ENCODE measurements at regions not wholly inside any gene's neighbourhood (a gene's known extent, or its start where the extent isn't known, plus 50 kb on each side); places are given as distances from the start of the nearest gene placed in this dataset.

- Histone ChIP-seq H3K36me3 (no peaks in the 10 kb centered on the region), H3K9me3 (no peaks in the 10 kb centered on the region), H3K4me2 (no peak overlapping the region), H3K27me3 (no peaks in the 10 kb centered on the region), H4K20me1 (no peaks in the 10 kb centered on the region), H3K4me1 (no peaks in the 10 kb centered on the region), H3K27ac (no peak overlapping the region), H3K4me3 (no peak overlapping the region), H3K9ac (no peak overlapping the region)
- TF ChIP-seq Cebpa-rat (IDR thresholded peaks at IDR 0.05) = no peak
Observed at GRCh38 chr21:22056904-22057303, 1058.7 kb downstream of the NCAM2 start.

- no peaks in the 10 kb centered on the region for H3K27me3 ChIP-seq
- TF ChIP-seq Cebpa-rat (IDR thresholded peaks at IDR 0.05) = no peak
- no peaks in the 10 kb centered on the region for H4K20me1 ChIP-seq
- H3K9ac ChIP-seq = no peak overlapping the region
- no peak overlapping the region for H3K4me3 ChIP-seq
- no peak overlapping the region for H3K4me2 ChIP-seq
- H3K27ac ChIP-seq = no peak overlapping the region
- no peaks in the 10 kb centered on the region for H3K36me3 ChIP-seq
- no peaks in the 10 kb centered on the region for H3K9me3 ChIP-seq
- H3K4me1 ChIP-seq = no peaks in the 10 kb centered on the region
Observed at GRCh38 chr21:22062472-22063139, 1064.4 kb downstream of the NCAM2 start.

- Histone ChIP-seq H3K27ac (no peak overlapping the region), H3K27me3 (no peaks in the 10 kb centered on the region), H3K36me3 (no peaks in the 10 kb centered on the region), H3K9ac (no peak overlapping the region), H3K4me2 (no peak overlapping the region), H4K20me1 (no peaks in the 10 kb centered on the region), H3K4me1 (no peaks in the 10 kb centered on the region), H3K9me3 (no peaks in the 10 kb centered on the region), H3K4me3 (no peak overlapping the region)
- no peak for TF ChIP-seq Cebpa-rat (IDR thresholded peaks at IDR 0.05)
Observed at GRCh38 chr21:22063140-22063539, 1064.9 kb downstream of the NCAM2 start.

GRCh38 chr21:22076471-22076870 is 1078.3 kb downstream of the NCAM2 start:
- no peak overlapping the region for H3K4me2 ChIP-seq

GRCh38 chr21:22083899-22084298 is 1085.7 kb downstream of the NCAM2 start:
- no peak overlapping the region for H3K4me2 ChIP-seq
- no peaks in the 10 kb centered on the region for H3K4me1 ChIP-seq
- H4K20me1 ChIP-seq = no peaks in the 10 kb centered on the region
- H3K9me3 ChIP-seq = peaks cover 10% of the 10 kb centered on the region
- no peak overlapping the region for H3K9ac ChIP-seq
- H3K27me3 ChIP-seq = no peaks in the 10 kb centered on the region
- H3K36me3 ChIP-seq = no peaks in the 10 kb centered on the region
- H3K27ac ChIP-seq = no peak overlapping the region
- no peak overlapping the region for H3K4me3 ChIP-seq
- no peak for TF ChIP-seq Cebpa-rat (IDR thresholded peaks at IDR 0.05)

More at GRCh38 chr21:22076471-22076870, 1078.3 kb downstream of the NCAM2 start:
- TF ChIP-seq Cebpa-rat (IDR thresholded peaks at IDR 0.05) = no peak
- no peak overlapping the region for H3K9ac ChIP-seq
- no peak overlapping the region for H3K27ac ChIP-seq
- H3K27me3 ChIP-seq = no peaks in the 10 kb centered on the region
- peaks cover 7% of the 10 kb centered on the region for H3K9me3 ChIP-seq
- no peaks in the 10 kb centered on the region for H3K4me1 ChIP-seq
- H3K4me3 ChIP-seq = no peak overlapping the region
- H4K20me1 ChIP-seq = no peaks in the 10 kb centered on the region
- H3K36me3 ChIP-seq = no peaks in the 10 kb centered on the region

GRCh38 chr21:22096314-22096713 is 1098.1 kb downstream of the NCAM2 start:
- Histone ChIP-seq H3K4me2 (no peak overlapping the region), H3K9me3 (no peaks in the 10 kb centered on the region; the same call in 1 of the 2 replicates), H3K4me3 (no peak overlapping the region), H4K20me1 (no peaks in the 10 kb centered on the region), H3K36me3 (no peaks in the 10 kb centered on the region), H3K9ac (no peak overlapping the region), H3K4me1 (no peaks in the 10 kb centered on the region), H3K27ac (no peak overlapping the region), H3K27me3 (no peaks in the 10 kb centered on the region)
- no peak for TF ChIP-seq Cebpa-rat (IDR thresholded peaks at IDR 0.05)

- no peak overlapping the region for H3K9ac ChIP-seq
- H3K4me1 ChIP-seq = no peaks in the 10 kb centered on the region
- H4K20me1 ChIP-seq = no peaks in the 10 kb centered on the region
- H3K27me3 ChIP-seq = no peaks in the 10 kb centered on the region
- H3K9me3 ChIP-seq = no peaks in the 10 kb centered on the region
- TF ChIP-seq Cebpa-rat (IDR thresholded peaks at IDR 0.05) = no peak
- H3K27ac ChIP-seq = no peak overlapping the region
- no peak overlapping the region for H3K4me2 ChIP-seq
- H3K4me3 ChIP-seq = no peak overlapping the region
- H3K36me3 ChIP-seq = no peaks in the 10 kb centered on the region
Observed at GRCh38 chr21:22106720-22107410, 1108.7 kb downstream of the NCAM2 start.

GRCh38 chr21:22115746-22116145 is 1117.5 kb downstream of the NCAM2 start:
- Histone ChIP-seq H3K9me3 (no peaks in the 10 kb centered on the region), H3K27me3 (no peaks in the 10 kb centered on the region), H4K20me1 (no peaks in the 10 kb centered on the region), H3K9ac (no peak overlapping the region), H3K36me3 (no peaks in the 10 kb centered on the region), H3K27ac (no peak overlapping the region), H3K4me3 (no peak overlapping the region), H3K4me1 (no peaks in the 10 kb centered on the region), H3K4me2 (no peak overlapping the region)
- no peak for TF ChIP-seq Cebpa-rat (IDR thresholded peaks at IDR 0.05)

GRCh38 chr21:22120616-22121266 is 1122.5 kb downstream of the NCAM2 start:
- H3K36me3 ChIP-seq = no peaks in the 10 kb centered on the region
- no peak overlapping the region for H3K9ac ChIP-seq
- no peaks in the 10 kb centered on the region for H3K9me3 ChIP-seq
- H4K20me1 ChIP-seq = no peaks in the 10 kb centered on the region
- no peaks in the 10 kb centered on the region for H3K4me1 ChIP-seq
- H3K27ac ChIP-seq = no peak overlapping the region
- no peak overlapping the region for H3K4me3 ChIP-seq
- H3K27me3 ChIP-seq = no peaks in the 10 kb centered on the region
- H3K4me2 ChIP-seq = no peak overlapping the region
- TF ChIP-seq Cebpa-rat (IDR thresholded peaks at IDR 0.05) = no peak

GRCh38 chr21:22125581-22125980 is 1127.4 kb downstream of the NCAM2 start:
- no peaks in the 10 kb centered on the region for H3K9me3 ChIP-seq
- TF ChIP-seq Cebpa-rat (IDR thresholded peaks at IDR 0.05) = no peak
- H3K27ac ChIP-seq = no peak overlapping the region
- H3K27me3 ChIP-seq = no peaks in the 10 kb centered on the region
- no peaks in the 10 kb centered on the region for H4K20me1 ChIP-seq
- no peak overlapping the region for H3K4me2 ChIP-seq
- H3K9ac ChIP-seq = no peak overlapping the region
- no peak overlapping the region for H3K4me3 ChIP-seq
- no peaks in the 10 kb centered on the region for H3K36me3 ChIP-seq
- H3K4me1 ChIP-seq = no peaks in the 10 kb centered on the region
